GM23338 (cell line): ENCODE measurements at regions not wholly inside any gene's neighbourhood (a gene's known extent, or its start where the extent isn't known, plus 50 kb on each side); places are given as distances from the start of the nearest gene placed in this dataset.
"Not testable (repeated sequence)": the region's sequence is repeated elsewhere in the genome, so short reads cannot be mapped to it uniquely, and the experiment has no call there.

Experiments
- ATAC-seq: fragments of 200-7000 bp; cut with Tn5 transposase; 3 replicates; pipeline ENCODE4 v1.9.1; 2020
- DNase-seq: peaks from one replicate; pipeline ENCODE4 v3.0.0-alpha.2; 2015; ENCODE audit warnings: low spot score
- H2AFZ ChIP-seq: fragments of 200-600 bp; sonication (generic); 2 replicates; pipeline ENCODE4 v1.8.0; 2016; ENCODE audit warnings: antibody characterized with exemption, mild to moderate bottlenecking, moderate library complexity
- H3F3A ChIP-seq: fragments of 200-600 bp; sonication (generic); replicated peaks from 2 replicates; pipeline ENCODE4 v1.8.0; 2017; ENCODE audit warnings: antibody characterized with exemption, mixed run types, low read depth
- H3K27ac ChIP-seq: fragments of 200-600 bp; sonication (generic); 2 replicates; pipeline ENCODE4 v1.6.1; 2016; ENCODE audit warnings: low read depth
- H3K27me3 ChIP-seq: fragments of 200-600 bp; sonication (generic); 2 replicates; pipeline ENCODE4 v1.8.0; 2016; ENCODE audit warnings: mild to moderate bottlenecking, mixed run types, moderate library complexity; ENCODE audit not compliant: insufficient read depth
- H3K36me3 ChIP-seq: fragments of 200-600 bp; sonication (generic); 2 replicates; pipeline ENCODE4 v1.8.0; 2016; ENCODE audit warnings: mild to moderate bottlenecking; ENCODE audit not compliant: insufficient read depth
- H3K4me1 ChIP-seq: fragments of 200-600 bp; sonication (generic); 2 replicates; pipeline ENCODE4 v1.8.0; 2016; ENCODE audit warnings: mild to moderate bottlenecking, moderate library complexity; ENCODE audit not compliant: insufficient read depth
- H3K4me2 ChIP-seq: fragments of 200-600 bp; sonication (generic); 2 replicates; pipeline ENCODE4 v1.7.1; 2017; ENCODE audit warnings: mixed run types
- H3K4me3 ChIP-seq: fragments of 200-600 bp; sonication (generic); 2 replicates; pipeline ENCODE4 v1.6.1; 2016; ENCODE audit warnings: mixed run types
- H3K79me2 ChIP-seq: fragments of 200-600 bp; sonication (generic); replicated peaks from 2 replicates; pipeline ENCODE4 v1.8.0; 2017; ENCODE audit warnings: mild to moderate bottlenecking; ENCODE audit not compliant: insufficient read depth
- H3K9me2 ChIP-seq: fragments of 200-600 bp; sonication (generic); 2 replicates; pipeline ENCODE4 v1.8.0; 2017; ENCODE audit not compliant: insufficient read depth
- H4K20me1 ChIP-seq: fragments of 200-600 bp; sonication (generic); replicated peaks from 2 replicates; pipeline ENCODE4 v1.8.0; 2017; ENCODE audit warnings: mild to moderate bottlenecking; ENCODE audit not compliant: insufficient read depth
- H3K27ac Mint-ChIP-seq: 2 replicates; pipeline ENCODE4 v1.8.0; 2020; ENCODE audit warnings: inconsistent platforms, mild to moderate bottlenecking, moderate library complexity, mixed read lengths
- H3K27me3 Mint-ChIP-seq: 3 replicates; pipeline ENCODE4 v1.8.0; 2022; ENCODE audit warnings: low read depth, mild to moderate bottlenecking, moderate library complexity, mixed read lengths, inconsistent platforms; ENCODE audit not compliant: insufficient read depth, poor library complexity
- H3K36me3 Mint-ChIP-seq: 3 replicates; pipeline ENCODE4 v1.8.0; 2021; ENCODE audit warnings: low read depth, mild to moderate bottlenecking, inconsistent platforms, moderate library complexity, mixed read lengths
- H3K4me1 Mint-ChIP-seq: 3 replicates; pipeline ENCODE4 v1.8.0; 2020; ENCODE audit warnings: mild to moderate bottlenecking, inconsistent platforms, mixed read lengths
- H3K4me3 Mint-ChIP-seq: 3 replicates; pipeline ENCODE4 v1.8.0; 2021; ENCODE audit warnings: moderate library complexity, mild to moderate bottlenecking, inconsistent platforms, mixed read lengths
- H3K9me3 Mint-ChIP-seq: 3 replicates; pipeline ENCODE4 v1.8.0; 2020; ENCODE audit warnings: moderate library complexity, mild to moderate bottlenecking, inconsistent platforms, mixed read lengths
- EZH2 ChIP-seq: fragments of 200-600 bp; sonication (generic); IDR thresholded peaks from one replicate; pipeline ENCODE4 v1.8.0; 2017; ENCODE audit warnings: antibody characterized with exemption, mild to moderate bottlenecking, low read depth; ENCODE audit not compliant: unreplicated experiment
- JUNB ChIP-seq: IDR thresholded peaks from one replicate; pipeline ENCODE4 v1.6.1; 2016; ENCODE audit warnings: antibody characterized with exemption; ENCODE audit not compliant: unreplicated experiment
- POLR2AphosphoS5 ChIP-seq: IDR thresholded peaks from 2 replicates; pipeline ENCODE4 v1.6.1; 2016; ENCODE audit warnings: antibody characterized with exemption, low read depth
- STAT1 ChIP-seq: IDR thresholded peaks from one replicate; pipeline ENCODE4 v1.6.1; 2016; ENCODE audit warnings: antibody characterized with exemption; ENCODE audit not compliant: unreplicated experiment
- ZNF331 ChIP-seq: fragments of 250-450 bp; sonication (Bioruptor Pico); IDR thresholded peaks from 2 replicates; pipeline ENCODE4 v1.5.0; 2020; ENCODE audit warnings: low read depth, mild to moderate bottlenecking, moderate library complexity
- TF ChIP-seq, protein P1 (sequence below), 2 experiments: fragments of 200-600 bp in 1 of 2; sonication (generic) in 1 of 2; conservative IDR thresholded peaks; 2 replicates each; pipeline versions ENCODE4 v1.5.1 to v1.6.1; 2016 to 2017; ENCODE audit warnings: antibody characterized with exemption in 2 of 2, low read depth in 2 of 2, mild to moderate bottlenecking in 2 of 2, moderate library complexity in 1 of 2
- TF ChIP-seq, protein P2 (sequence below): IDR thresholded peaks from one replicate; pipeline ENCODE4 v1.6.1; 2018; ENCODE audit warnings: antibody characterized with exemption; ENCODE audit not compliant: unreplicated experiment
- TF ChIP-seq, protein P3 (sequence below): IDR thresholded peaks from 2 replicates; pipeline ENCODE4 v1.6.1; 2016; ENCODE audit warnings: antibody characterized with exemption

DNA sequence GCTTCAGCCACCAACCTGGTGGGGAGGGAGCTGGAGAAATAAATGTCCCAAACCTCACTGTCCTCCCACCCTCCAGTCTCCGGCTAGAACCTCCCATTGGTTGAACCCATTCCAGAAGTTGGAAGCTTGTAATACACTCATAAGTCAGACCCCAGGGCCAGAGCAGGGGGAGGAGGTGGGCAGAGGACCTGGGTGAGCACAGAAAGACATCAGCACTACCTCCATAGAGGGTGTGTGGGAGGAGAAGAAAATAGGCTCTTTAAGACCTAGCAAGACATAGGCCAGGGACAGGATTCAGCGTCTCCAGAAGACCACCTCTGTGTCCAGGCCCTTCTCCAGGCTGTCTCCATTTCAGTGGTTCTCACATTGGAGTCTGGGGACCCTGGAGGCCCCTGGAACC, 73.3 kb upstream of the TOP1 start (continued):
- TF ChIP-seq STAT1, result no peak
- no peak for TF ChIP-seq ZNF331 (CRISPR knock-in tag)

DNA sequence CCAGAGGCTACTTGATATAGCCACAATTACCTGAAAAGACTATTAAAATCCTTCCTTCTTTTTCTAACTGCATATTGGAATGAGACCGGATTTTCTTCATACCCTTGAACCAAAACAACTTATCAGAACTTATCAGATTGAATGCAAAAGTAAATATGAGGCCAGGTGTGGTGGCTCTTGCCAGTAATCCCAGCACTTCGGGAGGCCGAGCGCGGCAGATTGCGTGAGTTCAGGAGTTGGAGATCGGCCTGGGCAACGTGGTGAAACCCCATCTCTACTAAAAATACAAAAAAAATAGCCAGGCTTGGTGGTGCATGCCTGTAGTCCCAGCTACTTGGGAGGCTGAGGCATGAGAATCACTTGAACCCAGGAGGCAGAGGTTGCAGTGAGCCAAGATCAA, 72.8 kb upstream of the TOP1 start:
- not testable (repeated sequence) for H3K36me3 ChIP-seq, H3K4me1 ChIP-seq, H3K9me2 ChIP-seq, H3K79me2 ChIP-seq, H2AFZ ChIP-seq, ATAC-seq, H3K27ac ChIP-seq, H3K4me2 ChIP-seq, H3K9me3 Mint-ChIP-seq, H3K4me3 Mint-ChIP-seq, H3K27me3 Mint-ChIP-seq, H3K36me3 Mint-ChIP-seq, H4K20me1 ChIP-seq, H3K4me1 Mint-ChIP-seq, H3K27ac Mint-ChIP-seq, DNase-seq, H3F3A ChIP-seq, H3K27me3 ChIP-seq, H3K4me3 ChIP-seq

DNA sequence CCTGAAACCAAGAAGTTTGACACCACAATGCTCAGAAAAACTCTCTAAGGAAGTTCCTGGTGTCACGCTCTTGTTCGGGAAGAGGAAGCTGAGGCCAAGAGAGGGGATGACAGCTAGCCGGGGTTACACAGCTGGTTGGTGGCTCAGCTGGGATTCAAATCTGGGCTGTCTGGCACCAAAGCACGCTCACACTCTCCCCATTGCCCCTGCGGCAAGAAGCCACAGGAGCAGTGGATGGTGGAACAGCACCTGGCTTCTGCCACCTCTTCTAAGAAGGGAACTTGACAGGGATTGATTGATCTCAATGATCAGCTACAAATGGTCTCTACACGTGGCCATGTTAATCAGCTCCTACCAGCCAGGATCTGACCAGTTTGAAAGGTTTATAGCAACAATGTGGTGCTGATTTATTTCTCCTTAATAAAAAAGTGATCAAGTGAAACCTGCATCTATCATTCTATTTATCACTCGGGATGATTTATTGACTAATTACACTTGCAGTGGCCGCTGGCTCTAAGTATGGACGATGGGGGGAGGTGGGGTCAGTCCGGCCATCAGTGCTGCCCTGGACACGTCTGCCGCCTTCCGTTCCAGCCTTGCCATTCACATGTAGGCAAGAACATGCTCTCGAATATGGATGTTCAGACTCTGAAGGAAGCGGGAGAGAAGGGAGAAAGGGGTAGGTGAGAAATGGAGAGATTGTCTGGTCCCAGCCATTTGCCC, 71.9 kb upstream of the TOP1 start:
- Histone ChIP-seq H3K9me2 (no peaks in the 10 kb centered on the region; the same call in 1 of the 2 replicates), H3F3A (no peaks in the 10 kb centered on the region), H3K4me1 (peaks cover 6% of the 10 kb centered on the region; the same call in 1 of the 2 replicates), H3K36me3 (no peaks in the 10 kb centered on the region), H3K27ac (no peak overlapping the region), H3K27me3 (no peaks in the 10 kb centered on the region), H4K20me1 (no peaks in the 10 kb centered on the region), H3K79me2 (no peaks in the 10 kb centered on the region), H3K4me3 (no peak overlapping the region), H3K4me2 (no peak overlapping the region), H2AFZ (no peak overlapping the region)
- H3K27me3 Mint-ChIP-seq, result peaks cover 5% of the 10 kb centered on the region
- H3K9me3 Mint-ChIP-seq, result no peaks in the 10 kb centered on the region; the same call in 2 of the 3 replicates
- no peak for TF ChIP-seq ZNF331 (CRISPR knock-in tag)
- TF ChIP-seq, protein P1, sequence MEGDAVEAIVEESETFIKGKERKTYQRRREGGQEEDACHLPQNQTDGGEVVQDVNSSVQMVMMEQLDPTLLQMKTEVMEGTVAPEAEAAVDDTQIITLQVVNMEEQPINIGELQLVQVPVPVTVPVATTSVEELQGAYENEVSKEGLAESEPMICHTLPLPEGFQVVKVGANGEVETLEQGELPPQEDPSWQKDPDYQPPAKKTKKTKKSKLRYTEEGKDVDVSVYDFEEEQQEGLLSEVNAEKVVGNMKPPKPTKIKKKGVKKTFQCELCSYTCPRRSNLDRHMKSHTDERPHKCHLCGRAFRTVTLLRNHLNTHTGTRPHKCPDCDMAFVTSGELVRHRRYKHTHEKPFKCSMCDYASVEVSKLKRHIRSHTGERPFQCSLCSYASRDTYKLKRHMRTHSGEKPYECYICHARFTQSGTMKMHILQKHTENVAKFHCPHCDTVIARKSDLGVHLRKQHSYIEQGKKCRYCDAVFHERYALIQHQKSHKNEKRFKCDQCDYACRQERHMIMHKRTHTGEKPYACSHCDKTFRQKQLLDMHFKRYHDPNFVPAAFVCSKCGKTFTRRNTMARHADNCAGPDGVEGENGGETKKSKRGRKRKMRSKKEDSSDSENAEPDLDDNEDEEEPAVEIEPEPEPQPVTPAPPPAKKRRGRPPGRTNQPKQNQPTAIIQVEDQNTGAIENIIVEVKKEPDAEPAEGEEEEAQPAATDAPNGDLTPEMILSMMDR (conservative IDR thresholded peaks at IDR 0.05; ENCODE audit: low read depth in 2 of 2), result no peak
- TF ChIP-seq, protein P2, sequence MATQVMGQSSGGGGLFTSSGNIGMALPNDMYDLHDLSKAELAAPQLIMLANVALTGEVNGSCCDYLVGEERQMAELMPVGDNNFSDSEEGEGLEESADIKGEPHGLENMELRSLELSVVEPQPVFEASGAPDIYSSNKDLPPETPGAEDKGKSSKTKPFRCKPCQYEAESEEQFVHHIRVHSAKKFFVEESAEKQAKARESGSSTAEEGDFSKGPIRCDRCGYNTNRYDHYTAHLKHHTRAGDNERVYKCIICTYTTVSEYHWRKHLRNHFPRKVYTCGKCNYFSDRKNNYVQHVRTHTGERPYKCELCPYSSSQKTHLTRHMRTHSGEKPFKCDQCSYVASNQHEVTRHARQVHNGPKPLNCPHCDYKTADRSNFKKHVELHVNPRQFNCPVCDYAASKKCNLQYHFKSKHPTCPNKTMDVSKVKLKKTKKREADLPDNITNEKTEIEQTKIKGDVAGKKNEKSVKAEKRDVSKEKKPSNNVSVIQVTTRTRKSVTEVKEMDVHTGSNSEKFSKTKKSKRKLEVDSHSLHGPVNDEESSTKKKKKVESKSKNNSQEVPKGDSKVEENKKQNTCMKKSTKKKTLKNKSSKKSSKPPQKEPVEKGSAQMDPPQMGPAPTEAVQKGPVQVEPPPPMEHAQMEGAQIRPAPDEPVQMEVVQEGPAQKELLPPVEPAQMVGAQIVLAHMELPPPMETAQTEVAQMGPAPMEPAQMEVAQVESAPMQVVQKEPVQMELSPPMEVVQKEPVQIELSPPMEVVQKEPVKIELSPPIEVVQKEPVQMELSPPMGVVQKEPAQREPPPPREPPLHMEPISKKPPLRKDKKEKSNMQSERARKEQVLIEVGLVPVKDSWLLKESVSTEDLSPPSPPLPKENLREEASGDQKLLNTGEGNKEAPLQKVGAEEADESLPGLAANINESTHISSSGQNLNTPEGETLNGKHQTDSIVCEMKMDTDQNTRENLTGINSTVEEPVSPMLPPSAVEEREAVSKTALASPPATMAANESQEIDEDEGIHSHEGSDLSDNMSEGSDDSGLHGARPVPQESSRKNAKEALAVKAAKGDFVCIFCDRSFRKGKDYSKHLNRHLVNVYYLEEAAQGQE, result no peak
- no peak for TF ChIP-seq POLR2AphosphoS5
- TF ChIP-seq JUNB, result no peak
- TF ChIP-seq, protein P3, sequence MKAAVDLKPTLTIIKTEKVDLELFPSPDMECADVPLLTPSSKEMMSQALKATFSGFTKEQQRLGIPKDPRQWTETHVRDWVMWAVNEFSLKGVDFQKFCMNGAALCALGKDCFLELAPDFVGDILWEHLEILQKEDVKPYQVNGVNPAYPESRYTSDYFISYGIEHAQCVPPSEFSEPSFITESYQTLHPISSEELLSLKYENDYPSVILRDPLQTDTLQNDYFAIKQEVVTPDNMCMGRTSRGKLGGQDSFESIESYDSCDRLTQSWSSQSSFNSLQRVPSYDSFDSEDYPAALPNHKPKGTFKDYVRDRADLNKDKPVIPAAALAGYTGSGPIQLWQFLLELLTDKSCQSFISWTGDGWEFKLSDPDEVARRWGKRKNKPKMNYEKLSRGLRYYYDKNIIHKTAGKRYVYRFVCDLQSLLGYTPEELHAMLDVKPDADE, result no peak
- no peak for TF ChIP-seq EZH2
- DNase-seq (no peak), ATAC-seq (no peak)
- no peaks in the 10 kb centered on the region for H3K36me3 Mint-ChIP-seq
- H3K27ac Mint-ChIP-seq, result no peak overlapping the region
- H3K4me1 Mint-ChIP-seq, result no peaks in the 10 kb centered on the region; the same call in 1 of the 3 replicates
- no peak overlapping the region for H3K4me3 Mint-ChIP-seq
